ENCODE measurements at regions not wholly inside any gene's neighbourhood (a gene's known extent, or its start where the extent isn't known, plus 50 kb on each side); places are given as distances from the start of the nearest gene placed in this dataset.
"Not testable (repeated sequence)": the region's sequence is repeated elsewhere in the genome, so short reads cannot be mapped to it uniquely, and the experiment has no call there.

DNA sequence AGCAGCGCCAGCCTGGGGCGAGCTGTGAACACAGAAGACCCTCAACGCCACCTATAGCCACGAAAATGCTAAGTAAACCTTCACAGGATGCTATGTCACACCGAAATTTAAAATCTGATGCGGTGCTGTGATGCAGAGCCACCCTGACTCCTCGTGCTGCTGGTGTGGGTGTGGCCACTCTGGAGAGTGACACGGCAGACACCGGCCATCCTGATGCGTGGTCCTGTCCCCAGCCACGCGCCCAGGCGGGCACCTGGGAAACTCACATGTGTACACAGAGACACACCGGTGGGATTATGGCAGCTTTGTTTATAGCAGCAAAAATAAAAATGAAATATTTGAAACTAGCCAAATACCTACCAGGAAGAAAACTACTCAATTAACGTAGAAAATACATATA lies 138.3 kb upstream of the SFSWAP start:
- Mint-ChIP-seq H3K4me3 (no peak overlapping the region), H3K4me1 (ENCODE audit: low read depth) (no peaks in the 10 kb centered on the region), H3K9me3 (peaks cover 8% of the 10 kb centered on the region), H3K36me3 (ENCODE audit: low read depth) (no peaks in the 10 kb centered on the region), H3K27ac (no peak overlapping the region), H3K27me3 (ENCODE audit: low read depth) (no peaks in the 10 kb centered on the region)

GRCh38 chr12:131573631-131574394 lies 137.1 kb upstream of the SFSWAP start:
- no peak overlapping the region for H3K27ac Mint-ChIP-seq
- H3K4me1 Mint-ChIP-seq (ENCODE audit: low read depth): no peaks in the 10 kb centered on the region
- peaks cover 6% of the 10 kb centered on the region for H3K27me3 Mint-ChIP-seq (ENCODE audit: low read depth)
- peaks cover 8% of the 10 kb centered on the region for H3K9me3 Mint-ChIP-seq
- H3K36me3 Mint-ChIP-seq (ENCODE audit: low read depth): no peaks in the 10 kb centered on the region
- no peak overlapping the region for H3K4me3 Mint-ChIP-seq

DNA sequence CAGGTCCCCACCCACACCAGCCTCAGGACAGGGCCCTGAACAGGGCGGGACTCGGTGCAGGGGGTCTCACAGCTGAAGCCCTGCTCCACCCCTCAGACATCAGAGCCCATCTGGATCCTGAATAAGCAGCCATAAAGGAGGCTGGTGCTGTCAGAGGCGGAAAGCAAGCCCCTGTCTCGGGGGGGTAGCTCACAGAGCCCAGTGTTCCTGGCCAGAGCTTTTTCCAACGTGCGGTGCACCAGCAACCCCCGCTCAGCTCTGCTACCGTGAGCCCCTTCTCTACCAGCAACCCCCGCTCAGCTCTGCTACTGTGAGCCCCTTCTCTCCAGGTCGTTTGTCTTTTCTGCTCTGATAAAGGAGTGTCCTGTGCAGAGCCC lies 136.5 kb upstream of the SFSWAP start:
- H3K4me3 Mint-ChIP-seq: no peak overlapping the region
- peaks cover 8% of the 10 kb centered on the region for H3K9me3 Mint-ChIP-seq
- H3K27ac Mint-ChIP-seq: no peak overlapping the region
- H3K4me1 Mint-ChIP-seq (ENCODE audit: low read depth): no peaks in the 10 kb centered on the region
- peaks cover 6% of the 10 kb centered on the region for H3K27me3 Mint-ChIP-seq (ENCODE audit: low read depth)
- H3K36me3 Mint-ChIP-seq (ENCODE audit: low read depth): no peaks in the 10 kb centered on the region

- no peak overlapping the region for H3K4me3 Mint-ChIP-seq
- no peaks in the 10 kb centered on the region for H3K36me3 Mint-ChIP-seq (ENCODE audit: low read depth)
- peaks cover 8% of the 10 kb centered on the region for H3K9me3 Mint-ChIP-seq
- no peak overlapping the region for H3K27ac Mint-ChIP-seq
- no peaks in the 10 kb centered on the region for H3K4me1 Mint-ChIP-seq (ENCODE audit: low read depth)
- peaks cover 11% of the 10 kb centered on the region for H3K27me3 Mint-ChIP-seq (ENCODE audit: low read depth)
These were observed 135.5 kb upstream of the SFSWAP start for GRCh38 chr12:131575371-131575770.

DNA sequence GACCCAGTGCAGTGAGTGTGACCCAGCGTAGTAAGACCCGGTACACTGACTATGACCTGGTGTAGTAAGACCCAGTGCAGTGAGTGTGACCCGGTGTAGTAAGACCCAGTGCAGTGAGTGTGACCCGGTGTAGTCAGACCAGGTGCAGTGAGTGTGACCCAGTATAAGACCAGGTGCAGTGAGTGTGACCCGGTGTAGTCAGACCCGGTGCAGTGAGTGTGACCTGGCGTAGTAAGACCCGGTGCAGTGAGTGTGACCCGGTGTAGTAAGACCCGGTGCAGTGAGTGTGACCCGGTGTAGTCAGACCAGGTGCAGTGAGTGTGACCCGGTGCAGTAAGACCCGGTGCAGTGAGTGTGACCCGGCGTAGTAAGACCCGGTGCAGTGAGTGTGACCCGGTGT lies 134.2 kb upstream of the SFSWAP start:
- not testable (repeated sequence) for H3K27ac Mint-ChIP-seq; H3K36me3 Mint-ChIP-seq (ENCODE audit: low read depth); H3K9me3 Mint-ChIP-seq; H3K4me3 Mint-ChIP-seq; H3K4me1 Mint-ChIP-seq (ENCODE audit: low read depth)
- peaks cover 11% of the 10 kb centered on the region for H3K27me3 Mint-ChIP-seq (ENCODE audit: low read depth)

- Mint-ChIP-seq H3K27ac (no peak overlapping the region), H3K27me3 (ENCODE audit: low read depth) (peaks cover 11% of the 10 kb centered on the region), H3K4me1 (ENCODE audit: low read depth) (no peaks in the 10 kb centered on the region), H3K4me3 (no peak overlapping the region), H3K9me3 (peaks cover 8% of the 10 kb centered on the region), H3K36me3 (ENCODE audit: low read depth) (no peaks in the 10 kb centered on the region)
These were observed 133.1 kb upstream of the SFSWAP start for GRCh38 chr12:131577766-131578165.

- Mint-ChIP-seq H3K36me3 (ENCODE audit: low read depth) (no peaks in the 10 kb centered on the region), H3K27me3 (ENCODE audit: low read depth) (peaks cover 11% of the 10 kb centered on the region), H3K4me3 (no peak overlapping the region), H3K9me3 (peaks cover 8% of the 10 kb centered on the region), H3K4me1 (ENCODE audit: low read depth) (no peaks in the 10 kb centered on the region), H3K27ac (no peak overlapping the region)
These were observed 131.9 kb upstream of the SFSWAP start for GRCh38 chr12:131578828-131579470.

DNA sequence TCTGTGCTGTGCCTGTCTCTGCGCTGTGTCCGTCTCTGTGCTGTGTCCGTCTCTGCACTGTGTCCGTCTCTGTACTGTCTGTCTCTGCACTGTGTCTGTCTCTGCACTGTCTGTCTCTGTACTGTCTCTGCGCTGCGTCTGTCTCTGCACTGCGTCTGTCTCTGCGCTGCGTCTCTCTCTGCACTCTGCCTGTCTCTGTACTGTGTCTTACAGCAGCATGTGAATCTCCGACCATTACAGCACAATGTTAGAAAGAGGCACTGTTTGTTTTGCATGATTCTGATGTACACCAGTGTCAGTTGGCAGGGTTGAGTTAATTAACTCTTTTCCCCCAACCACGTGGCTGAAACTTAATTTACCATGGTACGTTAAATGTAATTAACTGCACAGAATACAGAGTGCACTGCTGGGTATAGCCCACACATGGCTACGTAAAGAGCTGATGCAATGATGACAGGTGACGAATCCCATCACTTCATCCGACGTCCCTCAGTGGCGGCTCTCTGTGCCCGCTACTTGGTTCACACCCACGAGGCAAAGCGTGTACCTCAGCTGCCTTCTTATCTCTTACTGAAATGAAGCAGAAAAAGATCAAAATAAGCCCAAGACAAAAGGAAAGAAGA lies 127.7 kb upstream of the SFSWAP start:
- H3K4me3 Mint-ChIP-seq: no peak overlapping the region
- H3K4me1 Mint-ChIP-seq (ENCODE audit: low read depth): no peaks in the 10 kb centered on the region
- peaks cover 8% of the 10 kb centered on the region for H3K27me3 Mint-ChIP-seq (ENCODE audit: low read depth)
- no peaks in the 10 kb centered on the region for H3K36me3 Mint-ChIP-seq (ENCODE audit: low read depth)
- no peak overlapping the region for H3K27ac Mint-ChIP-seq
- peaks cover 15% of the 10 kb centered on the region for H3K9me3 Mint-ChIP-seq

DNA sequence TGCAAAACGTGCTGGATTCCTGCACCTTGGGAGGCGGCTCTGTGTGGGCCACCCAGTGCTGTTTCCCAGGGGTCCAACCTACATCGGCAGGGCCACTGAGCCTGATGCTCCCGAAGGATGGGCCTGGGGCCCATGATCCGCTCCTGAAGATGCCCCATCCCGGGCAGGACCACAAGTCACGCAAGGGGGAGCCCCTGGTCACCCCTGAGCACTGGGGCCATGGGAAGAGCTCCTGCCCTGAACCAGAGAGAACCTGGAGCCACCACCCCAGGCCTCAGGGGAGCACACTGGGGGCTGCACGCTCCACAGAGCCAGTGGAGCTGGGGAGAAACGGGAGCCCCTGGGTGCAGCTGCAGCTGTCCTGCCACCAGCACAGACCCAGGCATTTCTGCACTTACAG lies 124.6 kb upstream of the SFSWAP start:
- Mint-ChIP-seq H3K27ac (no peak overlapping the region), H3K36me3 (ENCODE audit: low read depth) (no peaks in the 10 kb centered on the region), H3K4me3 (no peak overlapping the region), H3K9me3 (peaks cover 15% of the 10 kb centered on the region), H3K27me3 (ENCODE audit: low read depth) (no peaks in the 10 kb centered on the region), H3K4me1 (ENCODE audit: low read depth) (no peaks in the 10 kb centered on the region)

DNA sequence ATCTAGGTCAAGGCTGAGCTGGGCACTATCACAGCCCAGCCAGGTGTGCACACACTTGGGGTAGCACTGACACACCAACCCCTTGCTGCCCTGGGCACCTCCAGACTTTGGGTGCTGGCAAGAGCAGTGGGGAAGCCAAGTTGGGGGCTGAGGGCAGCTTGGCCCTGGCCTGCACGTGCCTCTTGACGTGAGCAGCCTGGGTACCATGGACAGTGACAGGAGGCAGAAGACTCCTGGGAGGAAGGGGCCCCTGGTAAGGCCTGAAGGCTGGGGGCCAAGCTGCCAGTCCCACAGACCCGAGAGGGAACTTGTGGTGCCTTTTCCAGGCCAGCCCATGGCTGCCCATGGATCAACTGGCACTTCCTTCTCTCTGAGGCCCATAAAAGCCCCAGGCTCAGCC lies 124.1 kb upstream of the SFSWAP start:
- Mint-ChIP-seq H3K4me1 (ENCODE audit: low read depth) (no peaks in the 10 kb centered on the region), H3K4me3 (no peak overlapping the region), H3K36me3 (ENCODE audit: low read depth) (no peaks in the 10 kb centered on the region), H3K9me3 (peaks cover 15% of the 10 kb centered on the region), H3K27me3 (ENCODE audit: low read depth) (no peaks in the 10 kb centered on the region), H3K27ac (no peak overlapping the region)

DNA sequence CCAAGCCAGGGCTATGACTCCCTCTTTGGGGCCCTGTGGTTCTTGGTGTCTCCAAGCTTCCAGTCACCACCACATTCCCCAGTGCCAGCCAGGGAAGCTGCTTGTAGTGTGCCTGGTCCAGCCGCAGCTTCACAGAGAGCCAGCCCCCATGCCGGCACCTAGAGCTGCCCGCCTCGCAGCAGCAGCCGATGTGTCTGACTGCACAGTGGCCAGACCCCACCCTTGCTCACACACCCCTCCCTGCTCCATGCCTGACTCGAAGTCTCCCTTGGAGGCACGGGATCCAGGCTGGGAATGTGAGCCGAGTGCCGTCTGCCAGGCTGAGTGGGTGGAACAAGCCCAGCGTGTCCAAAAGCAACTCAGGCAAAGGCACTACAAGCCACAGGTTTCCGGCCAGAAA lies 123.3 kb upstream of the SFSWAP start:
- Mint-ChIP-seq H3K27ac (no peak overlapping the region), H3K4me3 (no peak overlapping the region), H3K9me3 (peaks cover 15% of the 10 kb centered on the region), H3K27me3 (ENCODE audit: low read depth) (no peaks in the 10 kb centered on the region), H3K36me3 (ENCODE audit: low read depth) (no peaks in the 10 kb centered on the region), H3K4me1 (ENCODE audit: low read depth) (peaks cover 2% of the 10 kb centered on the region)

GRCh38 chr12:131589221-131589897 lies 121.5 kb upstream of the SFSWAP start:
- no peak overlapping the region for H3K27ac Mint-ChIP-seq
- H3K36me3 Mint-ChIP-seq (ENCODE audit: low read depth): no peaks in the 10 kb centered on the region
- H3K4me3 Mint-ChIP-seq: no peak overlapping the region
- H3K9me3 Mint-ChIP-seq: peaks cover 15% of the 10 kb centered on the region
- peaks cover 16% of the 10 kb centered on the region for H3K4me1 Mint-ChIP-seq (ENCODE audit: low read depth)
- no peaks in the 10 kb centered on the region for H3K27me3 Mint-ChIP-seq (ENCODE audit: low read depth)

DNA sequence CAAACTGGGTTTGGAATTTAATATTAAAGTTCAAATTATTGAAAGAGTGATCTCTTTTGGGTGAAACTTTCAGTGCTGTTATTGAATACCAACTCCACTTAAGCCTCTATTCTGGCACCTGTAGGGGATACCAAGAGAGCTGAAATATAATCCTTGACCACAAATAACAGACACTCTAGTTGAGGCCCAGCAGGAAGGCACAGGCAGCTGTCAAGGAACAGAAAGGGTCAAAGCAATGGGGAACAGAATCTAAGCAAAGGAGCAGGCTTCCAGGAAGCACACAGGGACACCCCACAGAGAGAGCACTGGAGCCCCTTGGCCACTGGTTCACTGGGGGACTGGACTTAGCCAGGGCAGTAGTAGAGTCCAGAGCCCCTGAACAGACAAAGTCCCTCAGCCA lies 120.9 kb upstream of the SFSWAP start:
- no peak overlapping the region for H3K4me3 Mint-ChIP-seq
- H3K4me1 Mint-ChIP-seq (ENCODE audit: low read depth): peaks cover 16% of the 10 kb centered on the region
- H3K36me3 Mint-ChIP-seq (ENCODE audit: low read depth): no peaks in the 10 kb centered on the region
- H3K27ac Mint-ChIP-seq: no peak overlapping the region
- peaks cover 10% of the 10 kb centered on the region for H3K9me3 Mint-ChIP-seq
- H3K27me3 Mint-ChIP-seq (ENCODE audit: low read depth): no peaks in the 10 kb centered on the region

DNA sequence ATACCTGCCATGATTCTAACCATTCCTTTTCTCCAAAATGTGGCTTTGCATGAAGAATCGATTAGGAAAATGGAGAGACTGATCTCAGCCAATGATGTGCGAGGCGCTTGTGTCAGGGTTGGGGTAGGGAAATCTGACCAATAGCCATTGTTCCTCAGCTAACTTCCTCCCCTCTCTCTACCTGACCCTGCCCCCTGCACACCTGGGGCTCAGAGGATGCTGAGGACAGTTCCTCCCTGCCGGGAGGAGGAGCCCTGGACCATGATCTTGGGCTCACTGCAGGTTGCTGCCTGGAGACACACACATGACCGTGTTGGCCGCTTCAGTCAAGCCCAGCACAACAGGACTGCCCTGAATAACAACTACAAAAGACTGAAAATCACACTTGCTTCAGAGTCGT lies 119.8 kb upstream of the SFSWAP start:
- peaks cover 18% of the 10 kb centered on the region for H3K4me1 Mint-ChIP-seq (ENCODE audit: low read depth)
- H3K9me3 Mint-ChIP-seq: peaks cover 7% of the 10 kb centered on the region
- H3K4me3 Mint-ChIP-seq: no peak overlapping the region
- no peaks in the 10 kb centered on the region for H3K36me3 Mint-ChIP-seq (ENCODE audit: low read depth)
- H3K27ac Mint-ChIP-seq: no peak overlapping the region
- no peaks in the 10 kb centered on the region for H3K27me3 Mint-ChIP-seq (ENCODE audit: low read depth)

Measured in T-helper 1 cell treated with Interleukin-12 subunit alpha and Interleukin-12 subunit beta and Interleukin-4 antibody, amounts not matched to agents 30 μg/mL and 1 μg/mL, for 36 hours (primary cell).